Right cardiac atrium (tissue), 5 donors: ENCODE measurements at regions not wholly inside any gene's neighbourhood (a gene's known extent, or its start where the extent isn't known, plus 50 kb on each side); places are given as distances from the start of the nearest gene placed in this dataset.

Source experiments
- ATAC-seq, 2 donors: fragments of 200-7000 bp; cut with Tn5 transposase; one replicate each; pipeline versions ENCODE4 v1.8.0 to v1.9.1; 2020; ENCODE audit warnings: moderate library complexity in 2 of 2, mild to moderate bottlenecking in 1 of 2
- DNase-seq, 3 donors: peaks; one replicate each; pipeline ENCODE4 v3.0.0-alpha.2; 2020
- H3K27ac ChIP-seq: one replicate; pipeline ENCODE4 v1.5.1; 2013; ENCODE audit warnings: mild to moderate bottlenecking, low read length, control low read depth, moderate library complexity
- H3K27me3 ChIP-seq: one replicate; pipeline ENCODE4 v1.6.1; 2013; ENCODE audit not compliant: control insufficient read depth, insufficient read depth
- H3K4me1 ChIP-seq: one replicate; pipeline ENCODE4 v1.6.1; 2013; ENCODE audit warnings: low read length; ENCODE audit not compliant: control insufficient read depth, insufficient read depth
- H3K4me3 ChIP-seq: one replicate; pipeline ENCODE4 v1.5.1; 2013; ENCODE audit warnings: low read length, control low read depth
- H3K9me3 ChIP-seq: one replicate; pipeline ENCODE4 v1.6.1; 2013; ENCODE audit warnings: low read length; ENCODE audit not compliant: control insufficient read depth
- WGBS: extraction: QIAGEN DNeasy Blood & Tissue Kit; methylation state at CpG from one replicate; pipeline ENCODE4 v1.1.7; 2013; 5-methylcytosine and 5-hydroxymethylcytosine counted together
- intact Hi-C, 4 donors: fragments of 100-400 bp; cut with DNase I; formaldehyde crosslinking; loops; one replicate each; pipeline versions ENCODE4 v1.11.0 to v1.14.0; 2022 to 2023
- donor health status: healthy with polysubstance abuse.
- donor health status: DM: no; HTN: yes; CAD: no.
- donor health status: DM: no; HTN: no; CAD: no.
- donor health status: DM: no; HTN: yes; CAD: no; lungs with severe emphysema.
- donor health status: DM: yes; HTN: yes; CAD: no.

DNA sequence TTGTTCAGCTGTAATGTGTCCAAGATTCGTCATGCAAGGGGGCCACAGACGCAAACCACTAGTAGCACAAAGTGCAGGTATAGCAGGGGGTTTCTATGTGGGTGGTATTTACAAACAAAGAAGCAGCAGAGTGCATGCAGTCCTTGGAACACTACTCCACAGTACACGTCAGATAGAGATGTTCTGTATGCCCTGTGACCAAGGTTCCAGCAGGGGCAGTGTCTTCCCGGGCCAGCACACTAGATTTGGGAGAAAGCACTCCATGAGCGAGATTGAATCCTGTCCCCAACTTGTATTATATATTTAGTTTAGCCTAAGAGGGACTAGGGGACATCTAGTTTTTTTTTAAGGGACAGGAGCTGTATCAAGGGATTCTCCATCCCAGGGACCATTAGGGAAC lies 54.4 kb upstream of the ESX1 start:
- H3K9me3 ChIP-seq: no peaks in the 10 kb centered on the region
- no peak overlapping the region for H3K4me3 ChIP-seq
- intact Hi-C loops: no loop called here
- ATAC-seq (no peak), DNase-seq (no peak)
- H3K27me3 ChIP-seq: no peaks in the 10 kb centered on the region
- WGBS: 83% methylated on average over 5 of the region's 5 CpGs
- no peaks in the 10 kb centered on the region for H3K4me1 ChIP-seq
- no peak overlapping the region for H3K27ac ChIP-seq

GRCh38 chrX:104307341-104307740 lies 52.6 kb upstream of the ESX1 start:
- no peaks in the 10 kb centered on the region for H3K27me3 ChIP-seq
- intact Hi-C loops: no loop called here
- DNase-seq: no peak
- 41% methylated on average over 5 of the region's 5 CpGs for WGBS
- no peak for ATAC-seq
- no peak overlapping the region for H3K4me3 ChIP-seq
- no peaks in the 10 kb centered on the region for H3K4me1 ChIP-seq
- H3K27ac ChIP-seq: no peak overlapping the region
- no peaks in the 10 kb centered on the region for H3K9me3 ChIP-seq

- no peaks in the 10 kb centered on the region for H3K27me3 ChIP-seq
- WGBS: 83% methylated on average over 9 of the region's 9 CpGs
- H3K4me3 ChIP-seq: no peak overlapping the region
- DNase-seq (no peak), ATAC-seq (no peak)
- no peaks in the 10 kb centered on the region for H3K4me1 ChIP-seq
- intact Hi-C loops: no loop called here
- no peak overlapping the region for H3K27ac ChIP-seq
- no peaks in the 10 kb centered on the region for H3K9me3 ChIP-seq
These were observed 51.4 kb upstream of the ESX1 start for GRCh38 chrX:104306180-104306579.
